ENCODE measurements at regions not wholly inside any gene's neighbourhood (a gene's known extent, or its start where the extent isn't known, plus 50 kb on each side); places are given as distances from the start of the nearest gene placed in this dataset.

DNA sequence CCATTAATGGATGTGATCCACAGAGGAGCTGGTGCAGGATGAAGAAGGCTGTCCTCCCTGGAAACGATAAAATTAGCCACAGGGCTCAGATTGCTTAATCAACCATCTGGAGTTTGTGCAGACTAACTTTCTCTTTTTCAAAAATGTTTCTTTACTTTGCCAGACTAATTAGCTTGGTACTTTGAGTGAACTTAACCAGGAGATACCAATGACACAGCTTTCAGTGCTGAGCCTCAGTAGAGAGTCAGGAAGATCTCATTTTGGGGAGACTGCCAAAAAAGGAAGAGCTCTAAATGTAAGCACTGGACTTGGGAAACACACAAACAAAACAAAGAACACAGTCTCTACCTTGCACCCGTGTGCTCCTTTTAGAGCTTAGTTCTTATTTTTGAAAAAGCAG, 248.1 kb upstream of the DEPDC1 start:
- Histone ChIP-seq H3K27me3 (no peaks in the 10 kb centered on the region), H3K4me3 (no peak overlapping the region), H3K27ac (no peak overlapping the region), H3K9me3 (peaks cover 0 to 6% (median 0%) of the 10 kb centered on the region in 4 donors), H3K36me3 (no peaks in the 10 kb centered on the region), H3K4me1 (no peaks in the 10 kb centered on the region)
- 54 to 69% methylated on average over 2 of the region's 2 CpGs for WGBS, 2 donors
- no peak for DNase-seq
- peak in 1 of 2 donors; percentile 19 for ATAC-seq (ENCODE audit: low FRiP score in 2 of 2)
- TF ChIP-seq CTCF (IDR thresholded peaks at IDR 0.05) (no peak), POLR2AphosphoS5 (IDR thresholded peaks at IDR 0.05) (no peak), POLR2A (IDR thresholded peaks at IDR 0.05) (no peak), EP300 (IDR thresholded peaks at IDR 0.05) (no peak)

GRCh38 chr1:68745451-68745850, 248.6 kb upstream of the DEPDC1 start:
- 45 to 47% methylated on average over 1 of the region's 1 CpG for whole genome bisulfite sequencing, 2 donors
- peaks cover 0 to 6% (median 0%) of the 10 kb centered on the region in 4 donors for H3K9me3 ChIP-seq
- H3K4me3 ChIP-seq: no peak overlapping the region
- no peak for ATAC-seq (ENCODE audit: low FRiP score in 2 of 2)
- H3K27me3 ChIP-seq: no peaks in the 10 kb centered on the region
- H3K27ac ChIP-seq: no peak overlapping the region
- no peak for DNase-seq
- TF ChIP-seq EP300 (IDR thresholded peaks at IDR 0.05) (no peak), POLR2A (IDR thresholded peaks at IDR 0.05) (no peak), POLR2AphosphoS5 (IDR thresholded peaks at IDR 0.05) (no peak), CTCF (IDR thresholded peaks at IDR 0.05) (no peak)
- no peaks in the 10 kb centered on the region for H3K4me1 ChIP-seq
- no peaks in the 10 kb centered on the region for H3K36me3 ChIP-seq

GRCh38 chr1:68746378-68746777, 249.5 kb upstream of the DEPDC1 start:
- no peaks in the 10 kb centered on the region for H3K4me1 ChIP-seq
- ATAC-seq (ENCODE audit: low FRiP score in 2 of 2): no peak
- H3K9me3 ChIP-seq: peaks cover 0 to 6% (median 0%) of the 10 kb centered on the region in 4 donors
- TF ChIP-seq CTCF (IDR thresholded peaks at IDR 0.05) (no peak), POLR2A (IDR thresholded peaks at IDR 0.05) (no peak), EP300 (IDR thresholded peaks at IDR 0.05) (no peak), POLR2AphosphoS5 (IDR thresholded peaks at IDR 0.05) (no peak)
- no peaks in the 10 kb centered on the region for H3K27me3 ChIP-seq
- no peak for DNase-seq
- no peaks in the 10 kb centered on the region for H3K36me3 ChIP-seq
- H3K27ac ChIP-seq: no peak overlapping the region
- WGBS, 2 donors: 69 to 75% methylated on average over 1 of the region's 1 CpG
- no peak overlapping the region for H3K4me3 ChIP-seq

DNA sequence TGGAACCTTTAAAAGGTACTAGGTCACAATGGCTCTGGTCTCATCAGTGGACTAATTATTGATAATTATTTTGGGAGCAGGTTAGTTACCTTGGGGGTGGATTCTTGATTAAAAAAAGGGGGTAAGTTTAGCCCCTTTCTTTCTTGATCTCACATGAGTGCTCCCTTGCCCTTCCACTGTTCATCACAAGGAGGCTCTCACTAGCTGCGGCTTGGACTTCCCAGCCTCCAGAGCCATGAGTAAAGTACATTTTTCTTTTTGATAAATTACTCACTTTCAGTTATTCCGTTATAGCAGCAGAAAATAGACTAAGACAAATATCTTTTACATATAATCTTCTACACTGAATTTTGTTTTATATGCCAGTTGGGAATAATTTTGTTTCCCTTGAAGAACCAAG, 254.8 kb upstream of the DEPDC1 start:
- no peak for TF ChIP-seq POLR2AphosphoS5 (IDR thresholded peaks at IDR 0.05)
- TF ChIP-seq POLR2A (IDR thresholded peaks at IDR 0.05): no peak
- no peak for TF ChIP-seq CTCF (IDR thresholded peaks at IDR 0.05)
- TF ChIP-seq EP300 (IDR thresholded peaks at IDR 0.05): no peak
- ATAC-seq (ENCODE audit: low FRiP score in 2 of 2) (no peak), DNase-seq (no peak)
- 66 to 75% methylated on average over 2 of the region's 2 CpGs for WGBS, 2 donors
- no peaks in the 10 kb centered on the region for H3K9me3 ChIP-seq
- no peak overlapping the region for H3K27ac ChIP-seq
- H3K4me3 ChIP-seq: no peak overlapping the region
- H3K4me1 ChIP-seq: no peaks in the 10 kb centered on the region
- no peaks in the 10 kb centered on the region for H3K27me3 ChIP-seq
- H3K36me3 ChIP-seq: no peaks in the 10 kb centered on the region

GRCh38 chr1:68758666-68759209, 261.9 kb upstream of the DEPDC1 start:
- Histone ChIP-seq H3K36me3 (no peaks in the 10 kb centered on the region), H3K27ac (no peak overlapping the region), H3K9me3 (no peaks in the 10 kb centered on the region), H3K27me3 (no peaks in the 10 kb centered on the region), H3K4me3 (no peak overlapping the region), H3K4me1 (no peaks in the 10 kb centered on the region)
- WGBS, 2 donors: 89% methylated on average over 1 of the region's 1 CpG; no CpG with 5 or more reads in 1 of the 2 donors
- no peak for ATAC-seq (ENCODE audit: low FRiP score in 2 of 2)
- DNase-seq: no peak
- TF ChIP-seq POLR2A (IDR thresholded peaks at IDR 0.05) (no peak), CTCF (IDR thresholded peaks at IDR 0.05) (no peak), POLR2AphosphoS5 (IDR thresholded peaks at IDR 0.05) (no peak), EP300 (IDR thresholded peaks at IDR 0.05) (no peak)
